IPS DF 4.7 (cell line): ENCODE measurements at regions not wholly inside any gene's neighbourhood (a gene's known extent, or its start where the extent isn't known, plus 50 kb on each side); places are given as distances from the start of the nearest gene placed in this dataset.
"Not testable (repeated sequence)": the region's sequence is repeated elsewhere in the genome, so short reads cannot be mapped to it uniquely, and the experiment has no call there.

Source experiments
- DNase-seq: peaks from one replicate; pipeline ENCODE4 v3.0.0-alpha.2; 2013; ENCODE audit warnings: low spot score; ENCODE audit errors: extremely low read depth

- no peak for DNase-seq
These were observed 1041.0 kb upstream of the NRXN1 start for GRCh38 chr2:52072949-52073348.

GRCh38 chr2:52070665-52071064, 1038.7 kb upstream of the NRXN1 start:
- DNase-seq: no peak

- no peak for DNase-seq
These were observed 1032.3 kb upstream of the NRXN1 start for GRCh38 chr2:52064234-52064633.

GRCh38 chr2:52054824-52055223, 1022.9 kb upstream of the NRXN1 start:
- DNase-seq: peak; percentile 16

- DNase-seq: no peak
These were observed 1004.9 kb upstream of the NRXN1 start for GRCh38 chr2:52036853-52037252.

- DNase-seq: no peak
These were observed 1004.1 kb upstream of the NRXN1 start for GRCh38 chr2:52036024-52036423.

GRCh38 chr2:52035391-52035790, 1003.5 kb upstream of the NRXN1 start:
- DNase-seq: no peak

- no peak for DNase-seq
These were observed 1002.8 kb upstream of the NRXN1 start for GRCh38 chr2:52034706-52035105.

- DNase-seq: no peak
These were observed 990.1 kb upstream of the NRXN1 start for GRCh38 chr2:52022006-52022405.

- no peak for DNase-seq
These were observed 985.8 kb upstream of the NRXN1 start for GRCh38 chr2:52017646-52018235.

- DNase-seq: not testable (repeated sequence)
These were observed 975.0 kb upstream of the NRXN1 start for GRCh38 chr2:52006821-52007366.

- no peak for DNase-seq
These were observed 968.4 kb upstream of the NRXN1 start for GRCh38 chr2:52000151-52000855.

- no peak for DNase-seq
These were observed 967.0 kb upstream of the NRXN1 start for GRCh38 chr2:51998890-51999289.

GRCh38 chr2:51997571-51997970, 965.6 kb upstream of the NRXN1 start:
- DNase-seq: no peak

GRCh38 chr2:51995293-51995692, 963.4 kb upstream of the NRXN1 start:
- no peak for DNase-seq

GRCh38 chr2:51994123-51994763, 962.3 kb upstream of the NRXN1 start:
- DNase-seq: no peak

GRCh38 chr2:51990684-51991083, 958.8 kb upstream of the NRXN1 start:
- DNase-seq: no peak

GRCh38 chr2:51986101-51986500, 954.2 kb upstream of the NRXN1 start:
- no peak for DNase-seq

- no peak for DNase-seq
These were observed 949.9 kb upstream of the NRXN1 start for GRCh38 chr2:51981783-51982182.

- DNase-seq: no peak
These were observed 944.7 kb upstream of the NRXN1 start for GRCh38 chr2:51976623-51977022.

GRCh38 chr2:51971136-51971535, 939.2 kb upstream of the NRXN1 start:
- no peak for DNase-seq

- no peak for DNase-seq
These were observed 937.4 kb upstream of the NRXN1 start for GRCh38 chr2:51969347-51969746.
